ENCODE measurements at regions not wholly inside any gene's neighbourhood (a gene's known extent, or its start where the extent isn't known, plus 50 kb on each side); places are given as distances from the start of the nearest gene placed in this dataset.

GRCh38 chr11:92380882-92381281 is 156.3 kb downstream of the FAT3 start:
- no peak for TF ChIP-seq CTCF (IDR thresholded peaks at IDR 0.05; ENCODE audit: extremely low read depth, missing control alignments)
- no peak for DNase-seq (ENCODE audit: low spot score)

DNA sequence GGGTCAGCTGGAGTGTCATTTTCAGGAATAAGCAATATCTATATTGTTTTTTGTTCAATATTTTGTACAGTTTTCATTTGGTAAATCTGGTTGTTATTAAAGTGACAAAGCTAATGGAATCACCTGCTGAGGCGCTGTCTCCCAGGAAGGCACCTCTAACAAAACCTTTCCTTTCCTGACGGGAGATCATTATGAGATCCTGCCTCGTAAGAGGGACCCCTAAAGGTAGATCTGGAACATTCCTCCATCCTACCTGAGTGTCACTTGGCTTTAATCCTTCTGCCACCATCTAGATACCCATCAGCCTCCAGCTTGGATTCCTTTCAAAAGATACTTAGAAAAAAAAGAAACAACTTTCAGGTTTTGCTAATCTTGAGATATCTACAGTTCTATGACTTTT is 157.7 kb downstream of the FAT3 start:
- no peak for DNase-seq (ENCODE audit: low spot score)
- TF ChIP-seq CTCF (IDR thresholded peaks at IDR 0.05; ENCODE audit: extremely low read depth, missing control alignments), result no peak

GRCh38 chr11:92383430-92383829 is 158.8 kb downstream of the FAT3 start:
- DNase-seq (ENCODE audit: low spot score), result no peak
- no peak for TF ChIP-seq CTCF (IDR thresholded peaks at IDR 0.05; ENCODE audit: extremely low read depth, missing control alignments)

DNA sequence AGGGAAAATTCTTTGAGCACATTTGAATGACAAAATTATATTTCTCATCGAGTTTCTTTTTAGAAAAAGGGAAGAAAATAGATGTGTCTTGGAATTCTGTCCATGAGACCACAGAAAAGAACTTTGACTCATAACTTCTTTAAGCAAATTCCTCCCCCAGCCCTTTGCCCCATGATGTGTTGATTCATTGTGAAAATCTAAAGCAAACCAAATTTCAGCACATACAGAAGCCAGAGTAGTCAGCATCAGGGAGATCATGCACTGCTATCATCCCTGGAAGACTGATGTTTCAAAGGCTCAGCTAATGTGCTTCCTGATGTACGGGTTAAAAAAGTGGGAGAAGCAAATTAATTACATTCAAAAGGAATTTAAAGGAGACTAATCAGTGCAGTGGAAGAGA is 159.7 kb downstream of the FAT3 start:
- no peak for DNase-seq (ENCODE audit: low spot score)
- no peak for TF ChIP-seq CTCF (IDR thresholded peaks at IDR 0.05; ENCODE audit: extremely low read depth, missing control alignments)

GRCh38 chr11:92384802-92385201 is 160.2 kb downstream of the FAT3 start:
- no peak for DNase-seq (ENCODE audit: low spot score)
- TF ChIP-seq CTCF (IDR thresholded peaks at IDR 0.05; ENCODE audit: extremely low read depth, missing control alignments), result no peak

GRCh38 chr11:92386577-92386976 is 162.0 kb downstream of the FAT3 start:
- no peak for TF ChIP-seq CTCF (IDR thresholded peaks at IDR 0.05; ENCODE audit: extremely low read depth, missing control alignments)
- DNase-seq (ENCODE audit: low spot score), result no peak

GRCh38 chr11:92387859-92388258 is 163.2 kb downstream of the FAT3 start:
- TF ChIP-seq CTCF (IDR thresholded peaks at IDR 0.05; ENCODE audit: extremely low read depth, missing control alignments), result no peak
- DNase-seq (ENCODE audit: low spot score), result no peak
